ENCODE measurements at regions not wholly inside any gene's neighbourhood (a gene's known extent, or its start where the extent isn't known, plus 50 kb on each side); places are given as distances from the start of the nearest gene placed in this dataset.

DNA sequence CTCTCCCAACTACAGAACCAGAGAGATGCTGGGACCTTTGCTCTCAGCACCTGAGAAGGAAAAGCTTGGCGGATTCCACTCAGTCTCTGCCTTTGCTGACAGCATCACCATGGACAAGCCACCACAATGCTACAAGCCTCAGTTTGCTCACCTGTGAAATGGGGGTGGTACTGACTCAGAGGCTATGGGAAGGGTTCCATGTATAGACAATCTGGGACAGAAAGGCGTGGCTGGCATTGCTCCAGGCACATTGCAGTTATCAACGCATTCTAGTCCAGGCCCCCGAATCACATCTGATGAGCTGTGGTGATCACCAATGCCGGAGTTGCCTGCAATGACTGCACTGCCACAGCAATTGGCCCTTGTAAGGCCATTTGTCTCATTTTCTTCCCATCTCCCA, 72.6 kb downstream of the ISX start:
- H3K27ac ChIP-seq (ENCODE audit: insufficient read depth, low read length) = no peak overlapping the region
- H3K27me3 ChIP-seq (ENCODE audit: control insufficient read depth, insufficient read depth, low read length) = no peaks in the 10 kb centered on the region
- H3K36me3 ChIP-seq (ENCODE audit: control insufficient read depth, insufficient read depth, low read length) = no peaks in the 10 kb centered on the region
- H4K20me1 ChIP-seq (ENCODE audit: control insufficient read depth, extremely low read depth, insufficient read depth, low read length) = no peaks in the 10 kb centered on the region
- no peak overlapping the region for H2AFZ ChIP-seq (ENCODE audit: low read length)
- no peak overlapping the region for H3K4me2 ChIP-seq (ENCODE audit: extremely low read depth, insufficient read depth, low read length)
- no peaks in the 10 kb centered on the region for H3K9me3 ChIP-seq (ENCODE audit: control insufficient read depth, insufficient read depth, low read depth, low read length)
- no peaks in the 10 kb centered on the region for H3K79me2 ChIP-seq (ENCODE audit: control insufficient read depth, insufficient read depth, low read length)
- H3K9ac ChIP-seq (ENCODE audit: insufficient read depth, low read length) = no peak overlapping the region
- H3K4me3 ChIP-seq (replicated peaks in 1 of 4; ENCODE audit: control extremely low read depth in 1 of 4, insufficient read depth in 1 of 4, low read depth in 3 of 4, low read length in 4 of 4) = no peak overlapping the region
- H3K4me1 ChIP-seq (ENCODE audit: control insufficient read depth, extremely low read depth, insufficient read depth, low read length) = no peaks in the 10 kb centered on the region
- no peak for DNase-seq (ENCODE audit: low read depth in 2 of 2)
- TF ChIP-seq EZH2 (IDR thresholded peaks at IDR 0.05; ENCODE audit: low read length, missing control alignments) = no peak
- TF ChIP-seq, protein P1, sequence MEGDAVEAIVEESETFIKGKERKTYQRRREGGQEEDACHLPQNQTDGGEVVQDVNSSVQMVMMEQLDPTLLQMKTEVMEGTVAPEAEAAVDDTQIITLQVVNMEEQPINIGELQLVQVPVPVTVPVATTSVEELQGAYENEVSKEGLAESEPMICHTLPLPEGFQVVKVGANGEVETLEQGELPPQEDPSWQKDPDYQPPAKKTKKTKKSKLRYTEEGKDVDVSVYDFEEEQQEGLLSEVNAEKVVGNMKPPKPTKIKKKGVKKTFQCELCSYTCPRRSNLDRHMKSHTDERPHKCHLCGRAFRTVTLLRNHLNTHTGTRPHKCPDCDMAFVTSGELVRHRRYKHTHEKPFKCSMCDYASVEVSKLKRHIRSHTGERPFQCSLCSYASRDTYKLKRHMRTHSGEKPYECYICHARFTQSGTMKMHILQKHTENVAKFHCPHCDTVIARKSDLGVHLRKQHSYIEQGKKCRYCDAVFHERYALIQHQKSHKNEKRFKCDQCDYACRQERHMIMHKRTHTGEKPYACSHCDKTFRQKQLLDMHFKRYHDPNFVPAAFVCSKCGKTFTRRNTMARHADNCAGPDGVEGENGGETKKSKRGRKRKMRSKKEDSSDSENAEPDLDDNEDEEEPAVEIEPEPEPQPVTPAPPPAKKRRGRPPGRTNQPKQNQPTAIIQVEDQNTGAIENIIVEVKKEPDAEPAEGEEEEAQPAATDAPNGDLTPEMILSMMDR (conservative IDR thresholded peaks at IDR 0.05 in 1 of 2, IDR thresholded peaks at IDR 0.05 in 1 of 2; ENCODE audit: low read depth in 1 of 2, low read length in 2 of 2) = no peak

DNA sequence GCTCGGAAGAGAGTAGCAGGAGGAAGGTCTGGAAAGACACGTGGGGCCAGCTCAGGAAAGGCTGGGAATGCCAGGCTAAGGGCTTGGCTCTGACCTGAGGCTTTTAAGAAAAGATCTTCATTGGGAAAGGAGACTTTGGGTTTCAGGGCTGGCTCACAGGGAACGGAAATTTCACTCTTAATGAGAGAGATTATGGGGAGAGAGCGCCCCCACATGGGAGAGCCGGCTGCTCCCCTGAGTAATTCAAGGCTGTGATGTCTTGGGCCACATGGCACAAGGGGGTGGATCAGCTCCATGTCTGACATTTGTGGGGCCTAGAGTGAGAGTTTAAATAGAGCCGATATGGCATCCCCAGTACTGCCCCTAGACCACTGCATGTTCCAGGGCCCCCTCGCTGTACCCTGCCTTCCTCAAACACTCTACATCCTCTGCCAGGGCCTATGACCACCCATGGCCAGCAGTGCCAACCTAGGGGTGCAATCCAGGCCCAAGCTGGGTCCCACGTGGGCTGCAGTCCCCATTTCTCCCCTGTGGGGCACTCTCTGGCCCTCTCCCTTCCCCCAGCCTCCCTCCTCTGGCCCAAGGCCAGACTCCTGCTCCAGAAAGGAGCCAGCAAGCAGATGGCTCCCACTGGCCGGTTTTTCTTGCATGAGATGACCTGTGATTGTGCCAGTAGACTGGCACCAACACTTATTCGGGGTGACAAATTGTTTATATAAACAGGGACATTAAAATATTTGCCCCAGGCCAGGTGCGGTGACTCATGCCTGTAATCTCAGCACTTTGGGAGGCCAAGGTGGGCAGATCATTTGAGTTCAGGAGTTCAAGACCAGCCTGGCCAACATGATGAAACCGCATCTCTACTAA, 75.2 kb downstream of the ISX start:
- no peaks in the 10 kb centered on the region for H4K20me1 ChIP-seq (ENCODE audit: control insufficient read depth, extremely low read depth, insufficient read depth, low read length)
- H3K36me3 ChIP-seq (ENCODE audit: control insufficient read depth, insufficient read depth, low read length) = no peaks in the 10 kb centered on the region
- no peaks in the 10 kb centered on the region for H3K27me3 ChIP-seq (ENCODE audit: control insufficient read depth, insufficient read depth, low read length)
- DNase-seq (ENCODE audit: low read depth in 2 of 2) = no peak
- H3K79me2 ChIP-seq (ENCODE audit: control insufficient read depth, insufficient read depth, low read length) = no peaks in the 10 kb centered on the region
- no peaks in the 10 kb centered on the region for H3K9me3 ChIP-seq (ENCODE audit: control insufficient read depth, insufficient read depth, low read depth, low read length)
- H3K4me3 ChIP-seq (replicated peaks in 1 of 4; ENCODE audit: control extremely low read depth in 1 of 4, insufficient read depth in 1 of 4, low read depth in 3 of 4, low read length in 4 of 4) = no peak overlapping the region
- H3K4me1 ChIP-seq (ENCODE audit: control insufficient read depth, extremely low read depth, insufficient read depth, low read length) = no peaks in the 10 kb centered on the region
- H3K9ac ChIP-seq (ENCODE audit: insufficient read depth, low read length) = no peak overlapping the region
- no peak overlapping the region for H2AFZ ChIP-seq (ENCODE audit: low read length)
- H3K4me2 ChIP-seq (ENCODE audit: extremely low read depth, insufficient read depth, low read length) = no peak overlapping the region
- no peak overlapping the region for H3K27ac ChIP-seq (ENCODE audit: insufficient read depth, low read length)
- no peak for TF ChIP-seq EZH2 (IDR thresholded peaks at IDR 0.05; ENCODE audit: low read length, missing control alignments)
- TF ChIP-seq, protein P1 (conservative IDR thresholded peaks at IDR 0.05 in 1 of 2, IDR thresholded peaks at IDR 0.05 in 1 of 2; ENCODE audit: low read depth in 1 of 2, low read length in 2 of 2) = no peak

DNA sequence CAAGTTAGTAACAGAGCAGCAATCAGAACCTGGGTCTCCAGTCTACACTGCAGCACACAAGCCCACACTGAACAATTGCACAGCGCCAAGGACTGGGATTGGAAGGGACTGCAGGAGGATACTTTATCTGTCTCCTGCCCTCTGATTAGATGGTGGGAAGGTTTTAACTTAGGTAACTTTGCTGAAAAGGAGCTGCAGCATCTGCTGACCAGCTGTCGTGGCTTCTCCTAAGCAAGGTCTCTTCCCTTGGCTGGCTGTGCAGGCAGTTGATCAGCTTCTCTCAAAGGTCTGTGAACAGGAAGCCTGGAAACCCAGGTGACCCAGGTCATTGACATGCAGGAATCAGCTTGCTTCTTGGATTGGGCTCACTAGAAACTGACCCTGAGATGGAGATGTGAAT, 82.4 kb downstream of the ISX start:
- Histone ChIP-seq H3K9me3 (ENCODE audit: control insufficient read depth, insufficient read depth, low read depth, low read length) (no peaks in the 10 kb centered on the region), H3K4me1 (ENCODE audit: control insufficient read depth, extremely low read depth, insufficient read depth, low read length) (no peaks in the 10 kb centered on the region), H3K27me3 (ENCODE audit: control insufficient read depth, insufficient read depth, low read length) (no peaks in the 10 kb centered on the region), H2AFZ (ENCODE audit: low read length) (no peak overlapping the region), H3K4me2 (ENCODE audit: extremely low read depth, insufficient read depth, low read length) (no peak overlapping the region), H4K20me1 (ENCODE audit: control insufficient read depth, extremely low read depth, insufficient read depth, low read length) (no peaks in the 10 kb centered on the region), H3K79me2 (ENCODE audit: control insufficient read depth, insufficient read depth, low read length) (no peaks in the 10 kb centered on the region), H3K36me3 (ENCODE audit: control insufficient read depth, insufficient read depth, low read length) (no peaks in the 10 kb centered on the region), H3K9ac (ENCODE audit: insufficient read depth, low read length) (no peak overlapping the region), H3K27ac (ENCODE audit: insufficient read depth, low read length) (no peak overlapping the region), H3K4me3 (replicated peaks in 1 of 4; ENCODE audit: control extremely low read depth in 1 of 4, insufficient read depth in 1 of 4, low read depth in 3 of 4, low read length in 4 of 4) (no peak overlapping the region)
- DNase-seq (ENCODE audit: low read depth in 2 of 2) = no peak
- TF ChIP-seq, protein P1 (conservative IDR thresholded peaks at IDR 0.05 in 1 of 2, IDR thresholded peaks at IDR 0.05 in 1 of 2; ENCODE audit: low read depth in 1 of 2, low read length in 2 of 2) = no peak
- no peak for TF ChIP-seq EZH2 (IDR thresholded peaks at IDR 0.05; ENCODE audit: low read length, missing control alignments)

Measured in fibroblast of lung (primary cell).